ENCODE measurements at regions not wholly inside any gene's neighbourhood (a gene's known extent, or its start where the extent isn't known, plus 50 kb on each side); places are given as distances from the start of the nearest gene placed in this dataset.

- no peak for DNase-seq
- ChIA-PET CTCF (no interaction called here), POLR2A (no interaction called here)
- Mint-ChIP-seq H3K4me3 (no peak overlapping the region), H3K4me1 (no peaks in the 10 kb centered on the region), H3K36me3 (ENCODE audit: low read depth) (no peaks in the 10 kb centered on the region), H3K9me3 (peaks cover 7% of the 10 kb centered on the region), H3K27me3 (no peaks in the 10 kb centered on the region), H3K27ac (no peak overlapping the region)
These were observed 695.6 kb upstream of the GCFC2 start for GRCh38 chr2:76406134-76406855.

GRCh38 chr2:76393356-76393755, 682.6 kb upstream of the GCFC2 start:
- Mint-ChIP-seq H3K27ac (no peak overlapping the region), H3K4me3 (no peak overlapping the region), H3K27me3 (no peaks in the 10 kb centered on the region), H3K4me1 (no peaks in the 10 kb centered on the region), H3K9me3 (peaks cover 7% of the 10 kb centered on the region), H3K36me3 (ENCODE audit: low read depth) (no peaks in the 10 kb centered on the region)
- CTCF ChIA-PET: no interaction called here
- no peak for DNase-seq
- POLR2A ChIA-PET: no interaction called here

- Mint-ChIP-seq H3K36me3 (ENCODE audit: low read depth) (no peaks in the 10 kb centered on the region), H3K9me3 (peaks cover 6% of the 10 kb centered on the region), H3K4me1 (no peaks in the 10 kb centered on the region), H3K27ac (no peak overlapping the region), H3K4me3 (no peak overlapping the region), H3K27me3 (no peaks in the 10 kb centered on the region)
- POLR2A ChIA-PET: no interaction called here
- DNase-seq: no peak
- CTCF ChIA-PET: no interaction called here
These were observed 681.0 kb upstream of the GCFC2 start for GRCh38 chr2:76391678-76392077.

GRCh38 chr2:76387294-76387693, 676.6 kb upstream of the GCFC2 start:
- no peak for DNase-seq
- POLR2A ChIA-PET: no interaction called here
- H3K4me1 Mint-ChIP-seq: no peaks in the 10 kb centered on the region
- CTCF ChIA-PET: no interaction called here
- H3K27me3 Mint-ChIP-seq: no peaks in the 10 kb centered on the region
- H3K4me3 Mint-ChIP-seq: no peak overlapping the region
- H3K36me3 Mint-ChIP-seq (ENCODE audit: low read depth): no peaks in the 10 kb centered on the region
- H3K27ac Mint-ChIP-seq: no peak overlapping the region
- peaks cover 5% of the 10 kb centered on the region for H3K9me3 Mint-ChIP-seq

- POLR2A ChIA-PET: no interaction called here
- Mint-ChIP-seq H3K27ac (no peak overlapping the region), H3K36me3 (ENCODE audit: low read depth) (no peaks in the 10 kb centered on the region), H3K4me3 (no peak overlapping the region), H3K4me1 (no peaks in the 10 kb centered on the region), H3K27me3 (no peaks in the 10 kb centered on the region), H3K9me3 (peaks cover 5% of the 10 kb centered on the region)
- CTCF ChIA-PET: no interaction called here
- no peak for DNase-seq
These were observed 675.2 kb upstream of the GCFC2 start for GRCh38 chr2:76385943-76386342.

- CTCF ChIA-PET: no interaction called here
- H3K27me3 Mint-ChIP-seq: no peaks in the 10 kb centered on the region
These were observed 670.9 kb upstream of the GCFC2 start for GRCh38 chr2:76381624-76382023.

GRCh38 chr2:76378140-76378539, 667.4 kb upstream of the GCFC2 start:
- Mint-ChIP-seq H3K36me3 (ENCODE audit: low read depth) (no peaks in the 10 kb centered on the region), H3K27me3 (no peaks in the 10 kb centered on the region), H3K4me3 (no peak overlapping the region), H3K27ac (no peak overlapping the region), H3K9me3 (peaks cover 4% of the 10 kb centered on the region), H3K4me1 (no peaks in the 10 kb centered on the region)
- POLR2A ChIA-PET: no interaction called here
- CTCF ChIA-PET: no interaction called here
- DNase-seq: no peak

More at GRCh38 chr2:76381624-76382023, 670.9 kb upstream of the GCFC2 start:
- no peaks in the 10 kb centered on the region for H3K4me1 Mint-ChIP-seq
- H3K36me3 Mint-ChIP-seq (ENCODE audit: low read depth): no peaks in the 10 kb centered on the region
- POLR2A ChIA-PET: no interaction called here
- H3K9me3 Mint-ChIP-seq: peaks cover 4% of the 10 kb centered on the region
- DNase-seq: no peak
- H3K4me3 Mint-ChIP-seq: no peak overlapping the region
- no peak overlapping the region for H3K27ac Mint-ChIP-seq

- ChIA-PET CTCF (no interaction called here), POLR2A (no interaction called here)
- no peaks in the 10 kb centered on the region for H3K4me1 Mint-ChIP-seq
- peaks cover 2% of the 10 kb centered on the region for H3K9me3 Mint-ChIP-seq
- no peaks in the 10 kb centered on the region for H3K27me3 Mint-ChIP-seq
- DNase-seq: no peak
- H3K27ac Mint-ChIP-seq: no peak overlapping the region
- H3K4me3 Mint-ChIP-seq: no peak overlapping the region
- H3K36me3 Mint-ChIP-seq (ENCODE audit: low read depth): no peaks in the 10 kb centered on the region
These were observed 630.7 kb upstream of the GCFC2 start for GRCh38 chr2:76341439-76341838.

GRCh38 chr2:76332871-76333270, 622.2 kb upstream of the GCFC2 start:
- ChIA-PET CTCF (no interaction called here), POLR2A (no interaction called here)
- Mint-ChIP-seq H3K27me3 (no peaks in the 10 kb centered on the region), H3K4me1 (no peaks in the 10 kb centered on the region), H3K4me3 (no peak overlapping the region), H3K9me3 (peaks cover 7% of the 10 kb centered on the region), H3K27ac (no peak overlapping the region), H3K36me3 (ENCODE audit: low read depth) (no peaks in the 10 kb centered on the region)
- no peak for DNase-seq

- ChIA-PET POLR2A (no interaction called here), CTCF (no interaction called here)
- no peaks in the 10 kb centered on the region for H3K27me3 Mint-ChIP-seq
- H3K27ac Mint-ChIP-seq: no peak overlapping the region
- no peaks in the 10 kb centered on the region for H3K4me1 Mint-ChIP-seq
- peaks cover 4% of the 10 kb centered on the region for H3K9me3 Mint-ChIP-seq
- DNase-seq: no peak
- no peak overlapping the region for H3K4me3 Mint-ChIP-seq
- no peaks in the 10 kb centered on the region for H3K36me3 Mint-ChIP-seq (ENCODE audit: low read depth)
These were observed 620.1 kb upstream of the GCFC2 start for GRCh38 chr2:76330865-76331264.

GRCh38 chr2:76326636-76327035, 615.9 kb upstream of the GCFC2 start:
- Mint-ChIP-seq H3K9me3 (peaks cover 4% of the 10 kb centered on the region), H3K27ac (no peak overlapping the region), H3K4me1 (no peaks in the 10 kb centered on the region), H3K4me3 (no peak overlapping the region), H3K27me3 (no peaks in the 10 kb centered on the region), H3K36me3 (ENCODE audit: low read depth) (no peaks in the 10 kb centered on the region)
- ChIA-PET POLR2A (no interaction called here), CTCF (no interaction called here)
- no peak for DNase-seq

- CTCF ChIA-PET: no interaction called here
These were observed 612.7 kb upstream of the GCFC2 start for GRCh38 chr2:76323381-76323780.

GRCh38 chr2:76320716-76321115, 610.0 kb upstream of the GCFC2 start:
- H3K4me3 Mint-ChIP-seq: no peak overlapping the region
- no peaks in the 10 kb centered on the region for H3K27me3 Mint-ChIP-seq
- ChIA-PET CTCF (no interaction called here), POLR2A (no interaction called here)
- H3K4me1 Mint-ChIP-seq: no peaks in the 10 kb centered on the region
- no peak overlapping the region for H3K27ac Mint-ChIP-seq
- DNase-seq: no peak
- peaks cover 6% of the 10 kb centered on the region for H3K9me3 Mint-ChIP-seq
- H3K36me3 Mint-ChIP-seq (ENCODE audit: low read depth): no peaks in the 10 kb centered on the region

More at GRCh38 chr2:76323381-76323780, 612.7 kb upstream of the GCFC2 start:
- no peaks in the 10 kb centered on the region for H3K4me1 Mint-ChIP-seq
- POLR2A ChIA-PET: no interaction called here
- DNase-seq: no peak
- no peak overlapping the region for H3K27ac Mint-ChIP-seq
- H3K9me3 Mint-ChIP-seq: peaks cover 1% of the 10 kb centered on the region
- no peaks in the 10 kb centered on the region for H3K27me3 Mint-ChIP-seq
- no peak overlapping the region for H3K4me3 Mint-ChIP-seq
- no peaks in the 10 kb centered on the region for H3K36me3 Mint-ChIP-seq (ENCODE audit: low read depth)

GRCh38 chr2:76318848-76319360, 608.2 kb upstream of the GCFC2 start:
- Mint-ChIP-seq H3K9me3 (peaks cover 6% of the 10 kb centered on the region), H3K4me1 (no peaks in the 10 kb centered on the region), H3K27me3 (no peaks in the 10 kb centered on the region), H3K27ac (no peak overlapping the region), H3K36me3 (ENCODE audit: low read depth) (no peaks in the 10 kb centered on the region), H3K4me3 (no peak overlapping the region)
- ChIA-PET CTCF (no interaction called here), POLR2A (no interaction called here)
- no peak for DNase-seq

Measured in activated CD4-positive, alpha-beta memory T cell treated with anti-CD3 and anti-CD28 coated beads, Interleukin-2, amount 10 ng/mL, durations not matched to agents 7 days and 5 days (primary cell).